Esophagus muscularis mucosa (tissue), 4 donors: ENCODE measurements at regions not wholly inside any gene's neighbourhood (a gene's known extent, or its start where the extent isn't known, plus 50 kb on each side); places are given as distances from the start of the nearest gene placed in this dataset.

ENCODE experiments used
- DNase-seq: peaks from one replicate; pipeline ENCODE4 v3.0.0-alpha.2; 2017; ENCODE audit errors: extremely low spot score
- H3K27ac ChIP-seq, 4 donors: fragments of 200-600 bp; sonication (generic); replicated peaks in 1 of 4; 1 replicate in 3 of 4; 2 replicates in 1 of 4; pipeline ENCODE4 v1.5.1; 2016 to 2019; ENCODE audit warnings: mild to moderate bottlenecking in 1 of 4
- H3K27me3 ChIP-seq, 4 donors: fragments of 200-600 bp; sonication (generic); one replicate each; pipeline versions ENCODE4 v1.5.1 to v1.6.0; 2016 to 2019
- H3K36me3 ChIP-seq, 4 donors: fragments of 200-600 bp; sonication (generic); one replicate each; pipeline ENCODE4 v1.5.1; 2016 to 2019
- H3K4me1 ChIP-seq, 4 donors: fragments of 200-600 bp; sonication (generic); one replicate each; pipeline ENCODE4 v1.5.1; 2016 to 2019
- H3K4me3 ChIP-seq, 4 donors: fragments of 200-600 bp; sonication (generic); 1 replicate in 2 of 4; 2 replicates in 2 of 4; pipeline ENCODE4 v1.5.1; 2016 to 2019; ENCODE audit warnings: mild to moderate bottlenecking in 4 of 4, moderate library complexity in 1 of 4
- H3K9me3 ChIP-seq, 4 donors: fragments of 200-600 bp; sonication (generic); 1 replicate in 3 of 4; 2 replicates in 1 of 4; pipeline ENCODE4 v1.5.1; 2016 to 2019
- CTCF ChIP-seq, 3 experiments: fragments of 200-600 bp in 2 of 3; fragments of 450-650 bp in 1 of 3; sonication (generic) in 2 of 3; IDR thresholded peaks; one replicate each; pipeline ENCODE4 v1.5.1; 2017 to 2019; ENCODE audit warnings: antibody characterized with exemption in 3 of 3, mild to moderate bottlenecking in 2 of 3, moderate library complexity in 1 of 3
- EP300 ChIP-seq: sonication (generic); formaldehyde crosslinking; IDR thresholded peaks from one replicate; pipeline ENCODE4 v1.6.1; 2017; ENCODE audit warnings: antibody characterized with exemption
- POLR2A ChIP-seq: fragments of 450-650 bp; IDR thresholded peaks from one replicate; pipeline ENCODE4 v1.6.1; 2017; ENCODE audit warnings: antibody characterized with exemption, moderate library complexity, mild to moderate bottlenecking, low read depth
- POLR2AphosphoS5 ChIP-seq, 2 donors: sonication (generic); formaldehyde crosslinking; IDR thresholded peaks; one replicate each; pipeline ENCODE4 v1.6.1; 2017; ENCODE audit warnings: antibody characterized with exemption in 2 of 2
- WGBS: methylation state at CpG from one replicate; pipeline ENCODE4 v1.1.5; 2018; 5-methylcytosine and 5-hydroxymethylcytosine counted together
- intact Hi-C: fragments of 100-400 bp; cut with DNase I; formaldehyde crosslinking; loops from one replicate; pipeline ENCODE4 v1.15.1; 2023

- H3K9me3 ChIP-seq, result peaks cover 0 to 4% (median 0%) of the 10 kb centered on the region in 4 donors
- 29% methylated on average over 1 of the region's 1 CpG for WGBS
- H3K36me3 ChIP-seq, result no peaks in the 10 kb centered on the region
- no peaks in the 10 kb centered on the region for H3K4me1 ChIP-seq
- TF ChIP-seq POLR2A, result no peak
- TF ChIP-seq CTCF (IDR thresholded peaks at IDR 0.05), result no peak
- TF ChIP-seq EP300, result no peak
- TF ChIP-seq POLR2AphosphoS5 (IDR thresholded peaks at IDR 0.05), result no peak
- H3K27me3 ChIP-seq, result no peaks in the 10 kb centered on the region
- intact Hi-C loops, result no loop called here
- no peak overlapping the region for H3K27ac ChIP-seq
- no peak overlapping the region for H3K4me3 ChIP-seq
- DNase-seq, result no peak
These were observed 208.3 kb upstream of the AMOT start for GRCh38 chrX:113048896-113049295.

GRCh38 chrX:113048480-113048879 lies 207.8 kb upstream of the AMOT start:
- 93% methylated on average over 2 of the region's 2 CpGs for WGBS
- H3K36me3 ChIP-seq, result no peaks in the 10 kb centered on the region
- no peak for TF ChIP-seq CTCF (IDR thresholded peaks at IDR 0.05)
- TF ChIP-seq POLR2A, result no peak
- no peak for TF ChIP-seq POLR2AphosphoS5 (IDR thresholded peaks at IDR 0.05)
- no peak for TF ChIP-seq EP300
- no peak for DNase-seq
- no peak overlapping the region for H3K4me3 ChIP-seq
- intact Hi-C loops, result no loop called here
- H3K27me3 ChIP-seq, result no peaks in the 10 kb centered on the region
- no peak overlapping the region for H3K27ac ChIP-seq
- H3K4me1 ChIP-seq, result no peaks in the 10 kb centered on the region
- peaks cover 0 to 4% (median 0%) of the 10 kb centered on the region in 4 donors for H3K9me3 ChIP-seq

GRCh38 chrX:113033966-113034680 lies 193.5 kb upstream of the AMOT start:
- Histone ChIP-seq H3K4me3 (no peak overlapping the region), H3K27ac (no peak overlapping the region), H3K9me3 (peaks cover 0 to 20% (median 0%) of the 10 kb centered on the region in 4 donors), H3K27me3 (no peaks in the 10 kb centered on the region), H3K4me1 (no peaks in the 10 kb centered on the region), H3K36me3 (no peaks in the 10 kb centered on the region)
- no peak for DNase-seq
- intact Hi-C loops, result no loop called here
- no peak for TF ChIP-seq EP300
- no peak for TF ChIP-seq CTCF (IDR thresholded peaks at IDR 0.05)
- TF ChIP-seq POLR2A, result no peak
- 60% methylated on average over 3 of the region's 3 CpGs for WGBS

GRCh38 chrX:113019958-113020357 lies 179.3 kb upstream of the AMOT start:
- H3K9me3 ChIP-seq, result no peaks in the 10 kb centered on the region
- no peak overlapping the region for H3K27ac ChIP-seq
- no peaks in the 10 kb centered on the region for H3K27me3 ChIP-seq
- intact Hi-C loops, result no loop called here
- TF ChIP-seq POLR2A (no peak), EP300 (no peak), CTCF (IDR thresholded peaks at IDR 0.05) (no peak), POLR2AphosphoS5 (IDR thresholded peaks at IDR 0.05) (no peak)
- DNase-seq, result no peak
- no peaks in the 10 kb centered on the region for H3K36me3 ChIP-seq
- H3K4me1 ChIP-seq, result no peaks in the 10 kb centered on the region
- H3K4me3 ChIP-seq, result no peak overlapping the region

- H3K27me3 ChIP-seq, result no peaks in the 10 kb centered on the region
- H3K4me3 ChIP-seq, result no peak overlapping the region
- no peak for DNase-seq
- TF ChIP-seq EP300 (no peak), POLR2AphosphoS5 (IDR thresholded peaks at IDR 0.05) (no peak), POLR2A (no peak), CTCF (IDR thresholded peaks at IDR 0.05) (no peak)
- no peaks in the 10 kb centered on the region for H3K36me3 ChIP-seq
- WGBS, result 80% methylated on average over 1 of the region's 1 CpG
- H3K27ac ChIP-seq, result no peak overlapping the region
- no peaks in the 10 kb centered on the region for H3K4me1 ChIP-seq
- intact Hi-C loops, result no loop called here
- no peaks in the 10 kb centered on the region for H3K9me3 ChIP-seq
These were observed 169.2 kb upstream of the AMOT start for GRCh38 chrX:113009837-113010236.
